Coronary artery (tissue), 2 donors: ENCODE measurements at regions not wholly inside any gene's neighbourhood (a gene's known extent, or its start where the extent isn't known, plus 50 kb on each side); places are given as distances from the start of the nearest gene placed in this dataset.

Experiments used
- DNase-seq: peaks from one replicate; pipeline ENCODE4 v3.0.0-alpha.2; 2017; ENCODE audit warnings: low spot score
- H3K27ac ChIP-seq, 2 donors: fragments of 200-600 bp; sonication (generic); one replicate each; pipeline ENCODE4 v1.5.1; 2016 to 2019
- H3K4me3 ChIP-seq: fragments of 200-600 bp; sonication (generic); 2 replicates; pipeline ENCODE4 v1.5.1; 2016; ENCODE audit warnings: mild to moderate bottlenecking, moderate library complexity
- CTCF ChIP-seq: fragments of 200-600 bp; sonication (generic); IDR thresholded peaks from one replicate; pipeline ENCODE4 v1.5.1; 2019; ENCODE audit warnings: antibody characterized with exemption

DNA sequence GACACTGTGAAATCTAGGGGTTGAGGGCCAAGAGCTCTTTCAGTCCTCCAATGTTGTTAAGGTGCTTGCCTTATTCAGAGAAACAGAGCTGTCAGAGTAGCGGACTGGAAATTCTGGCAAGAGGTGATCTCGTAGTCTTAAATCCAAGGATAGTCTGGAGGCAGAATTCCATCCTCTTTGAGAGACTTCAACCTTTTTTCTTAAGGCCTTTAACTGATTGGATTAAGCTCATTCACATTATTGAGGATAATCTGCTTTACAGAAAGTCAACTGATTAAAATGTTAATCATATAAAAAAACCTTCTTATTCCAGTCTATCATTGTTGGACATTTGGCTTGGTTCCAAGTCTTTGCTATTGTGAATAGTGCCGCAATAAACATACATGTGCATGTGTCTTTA is 243.1 kb upstream of the COX7C start:
- DNase-seq, result no peak

GRCh38 chr5:86376214-86376613 is 241.5 kb upstream of the COX7C start:
- Histone ChIP-seq H3K4me3 (no peak overlapping the region), H3K27ac (no peak overlapping the region)
- no peak for DNase-seq
- TF ChIP-seq CTCF, result no peak

More for the DNA sequence above, 243.1 kb upstream of the COX7C start:
- Histone ChIP-seq H3K4me3 (no peak overlapping the region), H3K27ac (no peak overlapping the region)
- no peak for TF ChIP-seq CTCF

DNA sequence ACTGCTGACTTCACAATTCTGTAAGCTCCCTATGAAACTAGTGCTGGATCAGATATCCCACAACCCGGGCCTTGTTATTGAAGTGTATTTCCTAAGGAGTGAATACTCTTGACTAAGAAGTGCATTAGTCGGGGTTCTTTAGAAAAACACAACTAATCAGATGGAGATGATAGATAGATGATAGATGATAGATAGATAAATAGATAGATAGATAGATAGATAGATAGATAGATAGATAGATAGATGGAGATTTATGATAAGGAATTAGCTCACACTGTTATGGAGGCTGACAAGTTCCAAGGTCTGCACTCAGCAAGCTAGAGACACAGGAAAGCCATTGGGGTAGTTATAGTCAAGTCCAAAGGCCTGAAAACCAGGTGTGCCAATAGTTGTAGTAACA is 214.6 kb upstream of the COX7C start:
- DNase-seq, result no peak
- TF ChIP-seq CTCF, result no peak
- Histone ChIP-seq H3K27ac (no peak overlapping the region), H3K4me3 (no peak overlapping the region)

DNA sequence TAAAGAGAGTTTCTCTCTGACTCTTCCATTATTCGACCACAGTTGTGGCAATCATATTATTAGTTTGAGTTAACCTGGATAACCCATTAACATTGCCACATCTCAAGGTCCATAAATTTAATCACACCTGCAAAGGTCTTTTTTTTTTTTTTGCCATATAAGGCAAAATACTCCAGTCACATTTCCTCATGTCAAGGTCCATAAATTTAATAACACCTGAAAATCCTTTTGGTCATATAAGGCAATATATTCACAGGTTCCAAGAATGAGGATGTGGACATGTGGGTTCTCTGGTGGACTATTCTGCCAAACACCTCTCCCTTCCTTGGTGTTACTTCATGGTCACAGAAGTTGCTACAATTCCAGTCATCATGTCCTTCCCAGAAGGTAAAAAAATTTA is 213.5 kb upstream of the COX7C start:
- TF ChIP-seq CTCF, result no peak

DNA sequence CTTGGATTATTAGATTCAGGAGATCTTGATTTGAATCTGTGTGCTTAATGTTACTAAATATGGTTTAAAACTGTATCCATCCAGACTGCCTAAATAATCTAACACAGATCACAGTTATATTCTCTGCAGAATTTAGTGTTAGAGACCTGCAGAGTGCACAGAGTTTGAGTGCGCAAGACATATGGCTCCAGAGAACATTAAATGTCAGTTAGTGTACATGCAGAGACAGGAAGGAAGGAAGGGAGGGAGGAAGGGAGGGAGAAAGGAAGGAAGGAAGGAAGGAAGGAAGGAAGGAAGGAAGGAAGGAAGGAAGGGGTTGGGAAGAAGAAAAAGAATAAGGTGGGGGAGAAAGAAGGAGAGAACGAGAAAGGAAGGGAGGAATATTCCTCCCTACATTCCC is 210.0 kb upstream of the COX7C start:
- Histone ChIP-seq H3K4me3 (no peak overlapping the region), H3K27ac (no peak overlapping the region)
- DNase-seq, result no peak
- no peak for TF ChIP-seq CTCF

More for the DNA sequence above, 213.5 kb upstream of the COX7C start:
- no peak overlapping the region for H3K4me3 ChIP-seq
- no peak overlapping the region for H3K27ac ChIP-seq
- no peak for DNase-seq

DNA sequence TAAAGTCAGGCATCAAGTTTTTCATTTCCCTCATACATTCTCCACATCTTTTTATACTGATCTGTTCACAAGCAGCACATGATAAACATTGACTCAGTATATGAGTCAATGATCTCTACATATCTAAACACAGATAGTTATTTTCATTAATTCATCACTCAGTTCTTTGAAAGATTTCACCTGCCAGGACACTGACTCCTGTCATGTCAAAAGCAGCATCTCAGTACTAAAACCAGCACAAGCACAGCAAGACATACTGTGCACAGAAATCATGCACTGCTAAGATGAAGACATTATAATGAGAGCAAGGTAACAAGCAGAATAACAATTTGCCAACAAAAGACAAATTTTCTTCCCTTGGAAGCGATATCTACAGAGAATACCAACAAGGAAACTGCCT is 206.1 kb upstream of the COX7C start:
- Histone ChIP-seq H3K4me3 (no peak overlapping the region), H3K27ac (no peak overlapping the region)
- no peak for TF ChIP-seq CTCF
- no peak for DNase-seq

DNA sequence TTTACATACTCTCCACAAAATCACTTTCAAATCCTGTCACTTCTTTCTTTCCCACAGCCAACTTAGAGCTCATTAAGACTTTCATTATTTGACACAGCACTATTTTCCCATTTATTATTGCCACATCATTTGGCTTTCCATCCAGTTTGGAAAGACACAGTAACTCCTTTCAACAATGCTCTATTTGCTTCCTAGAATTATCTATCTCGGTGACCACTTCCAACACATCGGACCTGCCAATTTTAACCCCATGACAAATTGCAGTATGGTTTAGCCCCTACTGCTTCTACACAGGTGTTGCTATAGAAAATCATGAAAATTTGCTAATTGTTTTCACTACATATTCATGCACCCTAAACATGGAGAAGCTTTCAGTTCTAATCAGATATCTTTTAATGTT is 190.6 kb upstream of the COX7C start:
- TF ChIP-seq CTCF, result no peak
- no peak for DNase-seq
- no peak overlapping the region for H3K4me3 ChIP-seq
- H3K27ac ChIP-seq, result no peak overlapping the region
